Activated naive CD4-positive, alpha-beta T cell treated with anti-CD3 and anti-CD28 coated beads, Interleukin-2, amount 50 U/mL, for 24 hours (primary cell): ENCODE measurements at regions not wholly inside any gene's neighbourhood (a gene's known extent, or its start where the extent isn't known, plus 50 kb on each side); places are given as distances from the start of the nearest gene placed in this dataset.

Experiments
- H3K27ac Mint-ChIP-seq: one replicate; pipeline ENCODE4 v1.8.0; 2021; ENCODE audit warnings: mild to moderate bottlenecking, mixed read lengths
- H3K27me3 Mint-ChIP-seq: one replicate; pipeline ENCODE4 v1.8.0; 2021; ENCODE audit warnings: mixed read lengths
- H3K36me3 Mint-ChIP-seq: one replicate; pipeline ENCODE4 v1.8.0; 2021; ENCODE audit warnings: mixed read lengths
- H3K4me1 Mint-ChIP-seq: one replicate; pipeline ENCODE4 v1.8.0; 2021; ENCODE audit warnings: mixed read lengths
- H3K4me3 Mint-ChIP-seq: one replicate; pipeline ENCODE4 v1.8.0; 2021; ENCODE audit warnings: mild to moderate bottlenecking, mixed read lengths
- H3K9me3 Mint-ChIP-seq: one replicate; pipeline ENCODE4 v1.8.0; 2021; ENCODE audit warnings: mixed read lengths

- peaks cover 2% of the 10 kb centered on the region for H3K27me3 Mint-ChIP-seq
- peaks cover 21% of the 10 kb centered on the region for H3K4me1 Mint-ChIP-seq
- no peak overlapping the region for H3K27ac Mint-ChIP-seq
- no peak overlapping the region for H3K4me3 Mint-ChIP-seq
- H3K9me3 Mint-ChIP-seq: peaks cover 11% of the 10 kb centered on the region
- no peaks in the 10 kb centered on the region for H3K36me3 Mint-ChIP-seq
Measured at GRCh38 chr4:22240814-22241213, 275.1 kb downstream of the ADGRA3 start.

GRCh38 chr4:22238742-22239141, 277.1 kb downstream of the ADGRA3 start:
- H3K4me3 Mint-ChIP-seq: no peak overlapping the region
- peaks cover 11% of the 10 kb centered on the region for H3K9me3 Mint-ChIP-seq
- H3K36me3 Mint-ChIP-seq: no peaks in the 10 kb centered on the region
- H3K27me3 Mint-ChIP-seq: peaks cover 3% of the 10 kb centered on the region
- H3K4me1 Mint-ChIP-seq: peaks cover 21% of the 10 kb centered on the region
- no peak overlapping the region for H3K27ac Mint-ChIP-seq

- Mint-ChIP-seq H3K27me3 (peaks cover 3% of the 10 kb centered on the region), H3K36me3 (no peaks in the 10 kb centered on the region), H3K4me3 (peak overlapping the region; percentile 58), H3K4me1 (peaks cover 21% of the 10 kb centered on the region), H3K27ac (peak overlapping the region; percentile 23), H3K9me3 (peaks cover 11% of the 10 kb centered on the region)
Measured at GRCh38 chr4:22237846-22238494, 277.9 kb downstream of the ADGRA3 start.

GRCh38 chr4:22237155-22237751, 278.6 kb downstream of the ADGRA3 start:
- Mint-ChIP-seq H3K4me1 (peaks cover 21% of the 10 kb centered on the region), H3K27me3 (peaks cover 3% of the 10 kb centered on the region), H3K27ac (no peak overlapping the region), H3K4me3 (peak overlapping the region; percentile 58), H3K36me3 (no peaks in the 10 kb centered on the region), H3K9me3 (peaks cover 11% of the 10 kb centered on the region)

- Mint-ChIP-seq H3K4me3 (no peak overlapping the region), H3K36me3 (no peaks in the 10 kb centered on the region), H3K27me3 (peaks cover 3% of the 10 kb centered on the region)
Measured at GRCh38 chr4:22235698-22236097, 280.2 kb downstream of the ADGRA3 start.

GRCh38 chr4:22233230-22233629, 282.6 kb downstream of the ADGRA3 start:
- Mint-ChIP-seq H3K4me1 (peaks cover 3% of the 10 kb centered on the region), H3K36me3 (no peaks in the 10 kb centered on the region), H3K4me3 (no peak overlapping the region), H3K27me3 (peaks cover 3% of the 10 kb centered on the region), H3K9me3 (no peaks in the 10 kb centered on the region), H3K27ac (no peak overlapping the region)

More at GRCh38 chr4:22235698-22236097, 280.2 kb downstream of the ADGRA3 start:
- H3K27ac Mint-ChIP-seq: no peak overlapping the region
- H3K4me1 Mint-ChIP-seq: peaks cover 17% of the 10 kb centered on the region
- peaks cover 9% of the 10 kb centered on the region for H3K9me3 Mint-ChIP-seq

GRCh38 chr4:22220965-22221364, 272.4 kb upstream of the KCNIP4 start:
- H3K36me3 Mint-ChIP-seq: no peaks in the 10 kb centered on the region
- H3K27ac Mint-ChIP-seq: no peak overlapping the region
- H3K4me1 Mint-ChIP-seq: no peaks in the 10 kb centered on the region
- no peak overlapping the region for H3K4me3 Mint-ChIP-seq
- no peaks in the 10 kb centered on the region for H3K9me3 Mint-ChIP-seq
- no peaks in the 10 kb centered on the region for H3K27me3 Mint-ChIP-seq

GRCh38 chr4:22217480-22217879, 268.9 kb upstream of the KCNIP4 start:
- no peaks in the 10 kb centered on the region for H3K9me3 Mint-ChIP-seq
- no peaks in the 10 kb centered on the region for H3K4me1 Mint-ChIP-seq
- no peak overlapping the region for H3K27ac Mint-ChIP-seq
- peaks cover under 1% of the 10 kb centered on the region for H3K27me3 Mint-ChIP-seq
- H3K36me3 Mint-ChIP-seq: no peaks in the 10 kb centered on the region
- no peak overlapping the region for H3K4me3 Mint-ChIP-seq

- Mint-ChIP-seq H3K36me3 (no peaks in the 10 kb centered on the region), H3K27me3 (peaks cover 2% of the 10 kb centered on the region), H3K9me3 (peaks cover under 1% of the 10 kb centered on the region), H3K27ac (no peak overlapping the region), H3K4me3 (no peak overlapping the region), H3K4me1 (no peaks in the 10 kb centered on the region)
Measured at GRCh38 chr4:22216278-22216677, 267.7 kb upstream of the KCNIP4 start.

- Mint-ChIP-seq H3K36me3 (no peaks in the 10 kb centered on the region), H3K9me3 (peaks cover 7% of the 10 kb centered on the region), H3K27ac (no peak overlapping the region), H3K4me3 (no peak overlapping the region), H3K27me3 (peaks cover 3% of the 10 kb centered on the region), H3K4me1 (no peaks in the 10 kb centered on the region)
Measured at GRCh38 chr4:22215084-22215483, 266.5 kb upstream of the KCNIP4 start.

- H3K9me3 Mint-ChIP-seq: no peaks in the 10 kb centered on the region
- no peaks in the 10 kb centered on the region for H3K4me1 Mint-ChIP-seq
- H3K4me3 Mint-ChIP-seq: no peak overlapping the region
- H3K27me3 Mint-ChIP-seq: no peaks in the 10 kb centered on the region
- no peak overlapping the region for H3K27ac Mint-ChIP-seq
- H3K36me3 Mint-ChIP-seq: no peaks in the 10 kb centered on the region
Measured at GRCh38 chr4:22203711-22204011, 255.1 kb upstream of the KCNIP4 start.

- Mint-ChIP-seq H3K27me3 (no peaks in the 10 kb centered on the region), H3K4me3 (no peak overlapping the region), H3K36me3 (no peaks in the 10 kb centered on the region), H3K27ac (no peak overlapping the region), H3K9me3 (no peaks in the 10 kb centered on the region), H3K4me1 (no peaks in the 10 kb centered on the region)
Measured at GRCh38 chr4:22202975-22203710, 254.6 kb upstream of the KCNIP4 start.

GRCh38 chr4:22202246-22202974, 253.8 kb upstream of the KCNIP4 start:
- Mint-ChIP-seq H3K9me3 (no peaks in the 10 kb centered on the region), H3K4me1 (no peaks in the 10 kb centered on the region), H3K27ac (no peak overlapping the region), H3K36me3 (no peaks in the 10 kb centered on the region), H3K4me3 (no peak overlapping the region), H3K27me3 (no peaks in the 10 kb centered on the region)

- Mint-ChIP-seq H3K27ac (no peak overlapping the region), H3K27me3 (no peaks in the 10 kb centered on the region), H3K36me3 (no peaks in the 10 kb centered on the region), H3K4me3 (no peak overlapping the region), H3K4me1 (no peaks in the 10 kb centered on the region), H3K9me3 (no peaks in the 10 kb centered on the region)
Measured at GRCh38 chr4:22201256-22201655, 252.7 kb upstream of the KCNIP4 start.

- Mint-ChIP-seq H3K4me1 (no peaks in the 10 kb centered on the region), H3K4me3 (no peak overlapping the region), H3K27me3 (no peaks in the 10 kb centered on the region), H3K36me3 (no peaks in the 10 kb centered on the region), H3K9me3 (no peaks in the 10 kb centered on the region), H3K27ac (no peak overlapping the region)
Measured at GRCh38 chr4:22196551-22196950, 248.0 kb upstream of the KCNIP4 start.

GRCh38 chr4:22192084-22192511, 243.5 kb upstream of the KCNIP4 start:
- H3K4me1 Mint-ChIP-seq: no peaks in the 10 kb centered on the region
- H3K9me3 Mint-ChIP-seq: peaks cover 5% of the 10 kb centered on the region
- no peak overlapping the region for H3K4me3 Mint-ChIP-seq
- no peaks in the 10 kb centered on the region for H3K36me3 Mint-ChIP-seq
- no peaks in the 10 kb centered on the region for H3K27me3 Mint-ChIP-seq
- H3K27ac Mint-ChIP-seq: no peak overlapping the region
